ENCODE measurements at regions not wholly inside any gene's neighbourhood (a gene's known extent, or its start where the extent isn't known, plus 50 kb on each side); places are given as distances from the start of the nearest gene placed in this dataset.
"Not testable (repeated sequence)": the region's sequence is repeated elsewhere in the genome, so short reads cannot be mapped to it uniquely, and the experiment has no call there.

DNA sequence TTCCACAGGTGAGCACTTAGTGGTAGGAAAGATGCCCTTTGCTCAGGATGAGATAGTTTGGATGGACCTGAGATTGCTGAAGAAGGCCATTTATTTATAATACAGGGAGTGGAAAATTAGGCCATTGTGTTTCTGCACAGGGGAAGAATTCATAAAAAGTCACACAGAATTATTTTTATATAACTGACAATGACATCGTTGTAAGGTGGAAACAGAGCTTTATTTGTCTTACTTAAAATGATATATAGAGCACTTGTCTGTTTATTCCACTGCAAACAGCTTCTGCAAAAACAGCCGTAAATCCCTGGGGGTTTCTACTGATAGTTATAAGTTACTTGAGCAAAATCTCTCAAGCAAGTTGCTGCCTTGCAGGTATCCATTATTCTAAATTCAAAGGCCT, 158.1 kb upstream of the ZNF521 start:
- DNase-seq (ENCODE audit: insufficient read length) (no peak), FAIRE-seq (no peak)
- no peak for TF ChIP-seq TAF1 (IDR thresholded peaks at IDR 0.05; ENCODE audit: borderline replicate concordance, low read depth, low read length)
- TF ChIP-seq POLR2AphosphoS5 (IDR thresholded peaks at IDR 0.05; ENCODE audit: low read depth, low read length): no peak
- no peak for TF ChIP-seq POLR2A (IDR thresholded peaks at IDR 0.05; ENCODE audit: low read depth, low read length)

DNA sequence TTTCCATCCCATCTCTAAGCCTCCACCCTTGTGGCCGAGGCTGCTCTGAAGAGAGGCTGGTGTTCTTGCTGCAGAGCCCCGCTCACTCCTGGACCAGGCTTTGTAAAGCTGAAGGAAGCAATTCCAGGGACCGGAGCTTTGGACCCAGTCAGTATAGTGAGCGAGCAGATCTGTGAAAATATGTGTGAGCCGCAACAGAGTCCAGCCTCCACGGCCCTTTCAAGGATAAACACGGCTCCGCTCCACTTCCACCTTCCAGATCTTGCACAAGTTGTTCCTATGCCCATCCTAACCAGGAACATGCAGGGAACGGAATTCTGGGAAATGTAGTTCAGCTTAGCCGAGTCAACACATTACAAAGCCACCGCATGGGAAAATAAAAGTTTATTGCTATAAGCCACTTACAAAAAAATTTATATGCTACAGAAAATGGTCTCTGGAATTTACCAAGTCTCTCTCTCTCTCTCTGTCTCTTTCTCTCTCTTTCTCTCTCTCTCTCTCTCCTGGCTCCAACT, 151.7 kb upstream of the ZNF521 start:
- no peak for FAIRE-seq
- no peak for DNase-seq (ENCODE audit: insufficient read length)
- TF ChIP-seq POLR2AphosphoS5 (IDR thresholded peaks at IDR 0.05; ENCODE audit: low read depth, low read length) (no peak), POLR2A (IDR thresholded peaks at IDR 0.05; ENCODE audit: low read depth, low read length) (no peak), TAF1 (IDR thresholded peaks at IDR 0.05; ENCODE audit: borderline replicate concordance, low read depth, low read length) (no peak)

DNA sequence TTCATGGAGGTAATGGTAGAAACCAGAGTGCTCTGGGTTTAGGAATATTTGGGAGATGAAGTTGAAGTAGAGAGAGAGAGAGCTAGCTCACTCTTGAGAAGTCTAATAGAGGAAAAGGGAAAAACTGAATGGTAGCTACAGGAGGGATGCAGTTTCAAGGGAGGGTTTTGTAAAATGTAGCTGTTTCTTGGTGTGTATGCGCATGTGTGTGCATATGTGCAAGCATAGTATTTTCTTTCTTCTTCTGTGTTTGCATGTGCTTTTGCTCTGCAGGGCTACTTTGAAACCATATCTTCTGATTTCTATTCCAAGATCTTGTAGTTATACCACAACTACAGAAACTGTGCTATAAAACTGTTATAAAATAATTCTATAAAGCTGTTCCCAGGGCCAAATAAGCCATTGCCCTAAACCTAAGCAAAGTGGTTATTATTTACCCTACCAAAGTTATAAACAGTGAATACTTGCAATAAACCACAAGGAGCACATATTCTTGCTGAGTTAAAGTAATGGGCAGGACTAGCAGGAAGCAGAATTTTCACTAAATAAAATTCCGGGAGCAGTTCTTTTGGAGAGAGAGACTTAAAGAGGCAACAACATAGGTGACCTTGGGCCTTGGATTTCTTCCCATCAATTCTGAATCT, 145.3 kb upstream of the ZNF521 start:
- TF ChIP-seq POLR2A (IDR thresholded peaks at IDR 0.05; ENCODE audit: low read depth, low read length): no peak
- no peak for TF ChIP-seq TAF1 (IDR thresholded peaks at IDR 0.05; ENCODE audit: borderline replicate concordance, low read depth, low read length)
- no peak for TF ChIP-seq POLR2AphosphoS5 (IDR thresholded peaks at IDR 0.05; ENCODE audit: low read depth, low read length)
- no peak for FAIRE-seq
- DNase-seq (ENCODE audit: insufficient read length): no peak

DNA sequence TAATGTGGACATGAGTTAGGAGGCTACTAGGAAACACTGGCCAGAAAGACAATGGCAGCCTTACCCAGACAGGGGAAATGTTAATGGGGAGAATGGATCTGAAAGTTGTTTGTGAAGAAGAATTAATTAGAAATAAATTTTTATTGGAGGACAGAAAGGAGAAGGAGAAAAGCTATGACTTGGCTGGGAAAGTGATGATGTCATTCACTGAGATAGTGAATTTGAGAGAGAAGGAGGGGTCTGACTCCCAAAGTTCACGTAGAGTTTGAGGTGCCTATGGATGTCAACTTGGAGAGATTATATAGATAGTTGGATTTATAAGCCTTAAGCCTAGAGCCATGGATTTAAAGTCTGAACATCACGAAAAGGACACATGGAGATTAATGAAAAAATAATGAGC, 144.6 kb upstream of the ZNF521 start:
- FAIRE-seq (no peak), DNase-seq (ENCODE audit: insufficient read length) (no peak)
- no peak for TF ChIP-seq POLR2AphosphoS5 (IDR thresholded peaks at IDR 0.05; ENCODE audit: low read depth, low read length)
- no peak for TF ChIP-seq POLR2A (IDR thresholded peaks at IDR 0.05; ENCODE audit: low read depth, low read length)
- no peak for TF ChIP-seq TAF1 (IDR thresholded peaks at IDR 0.05; ENCODE audit: borderline replicate concordance, low read depth, low read length)

DNA sequence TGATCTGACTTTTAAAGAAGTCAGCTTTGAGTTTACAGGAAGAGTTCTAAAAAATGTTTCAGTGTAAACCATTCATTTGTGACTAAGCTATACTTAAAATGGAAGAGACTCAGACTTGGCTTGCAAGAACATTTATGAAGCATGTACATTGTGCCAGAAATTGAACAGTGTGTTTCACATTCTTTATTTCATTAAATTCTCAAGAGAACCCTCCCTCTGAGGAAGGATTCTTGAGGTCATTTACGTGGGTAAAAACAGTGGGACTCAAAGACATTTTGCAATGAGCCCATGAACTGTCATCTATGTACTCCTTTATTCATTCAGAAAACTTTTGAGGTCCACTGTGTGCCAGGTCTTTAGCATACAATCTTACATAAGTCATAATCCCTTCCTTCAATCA, 143.6 kb upstream of the ZNF521 start:
- no peak for TF ChIP-seq POLR2A (IDR thresholded peaks at IDR 0.05; ENCODE audit: low read depth, low read length)
- no peak for TF ChIP-seq POLR2AphosphoS5 (IDR thresholded peaks at IDR 0.05; ENCODE audit: low read depth, low read length)
- FAIRE-seq: no peak
- no peak for DNase-seq (ENCODE audit: insufficient read length)

DNA sequence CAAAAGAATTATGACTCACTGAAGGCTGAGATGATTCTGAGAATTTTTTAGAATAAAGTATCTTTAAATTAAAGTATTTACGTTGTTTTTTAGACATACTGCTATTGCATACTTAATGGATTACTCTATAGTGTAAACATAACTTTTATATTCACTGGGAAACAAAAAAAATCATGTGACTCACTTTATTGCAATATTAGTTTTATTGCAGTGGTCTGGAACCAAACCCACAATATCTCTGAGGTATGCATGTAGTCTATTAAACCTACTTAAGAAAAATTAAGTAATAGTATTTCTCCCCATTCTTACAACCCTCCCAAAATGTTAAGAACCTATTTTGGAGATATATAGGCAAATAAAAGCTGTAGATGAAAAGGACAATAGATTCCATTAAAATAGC, 142.9 kb upstream of the ZNF521 start:
- no peak for FAIRE-seq
- TF ChIP-seq POLR2AphosphoS5 (IDR thresholded peaks at IDR 0.05; ENCODE audit: low read depth, low read length): no peak
- no peak for TF ChIP-seq POLR2A (IDR thresholded peaks at IDR 0.05; ENCODE audit: low read depth, low read length)
- no peak for TF ChIP-seq TAF1 (IDR thresholded peaks at IDR 0.05; ENCODE audit: borderline replicate concordance, low read depth, low read length)

DNA sequence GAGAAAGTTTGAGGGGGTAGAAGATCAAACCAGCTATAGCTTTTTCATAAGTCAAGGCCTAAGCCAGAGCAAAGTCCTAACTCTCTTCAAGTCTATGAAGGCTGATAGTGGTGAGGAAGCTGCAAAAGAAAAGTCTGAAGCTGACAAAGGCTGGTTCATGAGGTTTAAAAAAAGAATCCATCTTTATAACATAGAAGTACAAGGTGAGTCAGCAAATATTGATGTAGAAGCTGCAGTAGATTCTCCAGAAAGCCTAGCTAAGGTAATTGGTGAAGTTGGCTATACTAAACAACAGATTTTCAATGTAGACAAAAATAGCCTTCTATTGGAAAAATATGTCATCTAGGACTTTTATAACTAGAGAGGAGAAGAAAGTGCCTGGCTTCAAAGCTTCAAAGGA, 141.4 kb upstream of the ZNF521 start:
- FAIRE-seq (no peak), DNase-seq (ENCODE audit: insufficient read length) (no peak)
- TF ChIP-seq TAF1 (IDR thresholded peaks at IDR 0.05; ENCODE audit: borderline replicate concordance, low read depth, low read length) (no peak), POLR2AphosphoS5 (IDR thresholded peaks at IDR 0.05; ENCODE audit: low read depth, low read length) (no peak), POLR2A (IDR thresholded peaks at IDR 0.05; ENCODE audit: low read depth, low read length) (no peak)

More for the DNA sequence above, 142.9 kb upstream of the ZNF521 start:
- DNase-seq (ENCODE audit: insufficient read length): no peak

DNA sequence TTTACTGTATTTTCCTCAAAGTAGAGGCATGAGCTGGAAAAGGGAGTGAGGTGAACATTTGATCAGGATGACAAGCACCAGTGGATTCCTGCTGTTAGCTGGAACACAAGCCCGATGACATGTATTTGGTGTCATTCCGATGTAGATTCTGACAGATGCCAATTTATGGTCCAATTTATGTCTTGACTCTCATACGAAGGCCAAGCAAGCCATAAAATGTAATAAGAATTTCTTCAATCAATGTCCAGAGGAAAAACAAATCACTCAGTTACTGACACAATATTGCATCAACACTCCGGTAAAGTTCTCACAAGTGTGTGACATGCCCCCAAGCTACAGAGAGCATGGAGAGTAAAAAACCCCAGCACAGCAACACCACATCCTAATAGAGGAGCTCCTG, 138.3 kb upstream of the ZNF521 start:
- no peak for TF ChIP-seq POLR2A (IDR thresholded peaks at IDR 0.05; ENCODE audit: low read depth, low read length)
- TF ChIP-seq TAF1 (IDR thresholded peaks at IDR 0.05; ENCODE audit: borderline replicate concordance, low read depth, low read length): no peak
- no peak for TF ChIP-seq POLR2AphosphoS5 (IDR thresholded peaks at IDR 0.05; ENCODE audit: low read depth, low read length)
- DNase-seq (ENCODE audit: insufficient read length) (no peak), FAIRE-seq (no peak)

DNA sequence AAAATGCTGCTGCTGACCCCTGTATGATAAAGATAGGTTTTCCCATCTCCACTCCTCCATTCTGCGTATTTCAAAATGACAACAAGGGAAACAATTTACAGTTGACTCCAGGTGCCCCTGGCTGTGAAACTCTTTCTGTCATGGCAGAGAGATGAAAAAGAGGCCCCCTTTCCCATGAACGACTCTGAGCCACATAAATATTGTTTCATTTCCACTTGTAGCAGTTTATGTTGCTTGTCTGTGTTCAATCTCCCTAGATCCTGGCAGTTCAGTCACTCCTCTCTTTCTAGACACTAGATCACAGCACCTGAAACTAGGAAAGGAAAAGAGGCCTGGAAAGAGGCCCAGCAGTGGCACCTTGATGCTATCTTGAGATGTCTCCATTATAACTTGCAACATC, 121.0 kb upstream of the ZNF521 start:
- FAIRE-seq: no peak
- DNase-seq (ENCODE audit: insufficient read length): no peak
- TF ChIP-seq POLR2A (IDR thresholded peaks at IDR 0.05; ENCODE audit: low read depth, low read length) (no peak), TAF1 (IDR thresholded peaks at IDR 0.05; ENCODE audit: borderline replicate concordance, low read depth, low read length) (no peak), POLR2AphosphoS5 (IDR thresholded peaks at IDR 0.05; ENCODE audit: low read depth, low read length) (no peak)

DNA sequence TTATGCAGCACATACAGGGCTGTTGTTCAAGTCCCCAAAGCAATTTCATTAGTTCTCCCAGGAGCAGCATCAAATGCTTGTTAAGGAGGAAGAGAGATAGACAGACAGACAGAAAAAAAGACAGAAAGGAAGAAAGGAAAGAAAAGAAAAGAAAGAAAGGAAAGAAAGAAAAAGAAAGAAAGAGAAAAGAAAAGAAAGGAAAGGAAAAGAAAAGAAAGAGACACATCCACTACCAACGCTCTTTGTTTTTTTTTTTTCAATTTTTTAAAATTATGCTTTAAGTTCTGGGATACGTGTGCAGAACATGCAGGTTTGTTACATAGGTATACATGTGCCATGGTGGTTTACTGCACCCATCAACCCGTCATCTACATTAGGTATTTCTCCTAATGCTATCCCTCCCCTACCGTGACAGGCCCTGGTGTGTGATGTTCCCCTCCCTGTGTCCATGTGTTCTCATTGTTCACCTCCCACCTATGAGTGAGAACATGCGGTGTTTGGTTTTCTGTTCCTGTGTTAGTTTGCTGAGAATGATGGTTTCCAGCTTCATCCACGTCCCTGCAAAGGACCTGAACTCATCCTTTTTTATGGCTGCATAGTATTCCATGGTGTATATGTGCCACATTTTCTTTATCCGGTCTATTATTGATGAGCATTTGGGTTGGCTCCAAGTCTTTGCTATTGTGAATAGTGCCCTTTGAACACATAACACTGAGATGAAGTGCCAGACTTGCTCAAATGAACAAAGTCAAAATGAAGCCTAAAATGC, 119.0 kb upstream of the ZNF521 start:
- FAIRE-seq; DNase-seq (ENCODE audit: insufficient read length): not testable (repeated sequence)

DNA sequence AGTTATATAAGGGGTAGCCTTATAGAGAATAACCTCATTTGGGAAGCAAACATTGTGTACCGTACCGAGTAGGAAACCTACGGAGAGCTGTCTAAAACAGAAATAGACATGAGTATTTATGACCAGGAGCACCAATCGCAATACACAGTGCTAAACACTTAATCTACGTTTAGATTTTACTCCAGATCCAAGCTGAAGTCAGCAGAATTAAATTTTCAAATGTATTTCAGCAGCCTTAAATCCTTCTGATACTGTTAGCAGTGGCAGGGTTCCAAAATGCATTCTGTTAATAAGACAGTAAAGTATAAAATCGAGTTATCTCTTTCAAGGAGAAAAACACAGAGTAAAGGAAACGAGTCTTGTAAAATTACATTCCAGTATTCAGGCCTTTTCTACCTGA, 118.1 kb upstream of the ZNF521 start:
- FAIRE-seq: no peak
- no peak for DNase-seq (ENCODE audit: insufficient read length)
- TF ChIP-seq POLR2A (IDR thresholded peaks at IDR 0.05; ENCODE audit: low read depth, low read length) (no peak), POLR2AphosphoS5 (IDR thresholded peaks at IDR 0.05; ENCODE audit: low read depth, low read length) (no peak), TAF1 (IDR thresholded peaks at IDR 0.05; ENCODE audit: borderline replicate concordance, low read depth, low read length) (no peak)

DNA sequence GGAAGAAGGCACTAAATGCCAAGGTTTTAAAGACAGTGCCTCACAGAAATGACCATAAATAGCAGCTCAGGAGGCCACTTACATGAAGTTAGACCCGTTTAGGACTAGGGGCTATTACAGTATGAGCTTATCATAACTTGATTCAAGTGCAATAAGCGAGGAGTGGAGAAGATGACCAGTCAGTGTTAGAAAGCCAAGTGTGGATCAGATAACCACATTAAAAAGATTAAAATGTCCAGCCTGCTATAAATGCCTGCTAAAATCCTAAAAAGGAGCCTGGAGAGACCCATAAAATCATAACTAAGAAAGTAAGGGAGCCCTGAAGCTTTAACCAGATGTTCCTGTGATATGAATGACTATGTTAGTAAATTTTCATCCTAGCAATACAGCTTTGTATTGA, 117.5 kb upstream of the ZNF521 start:
- no peak for FAIRE-seq
- no peak for DNase-seq (ENCODE audit: insufficient read length)
- TF ChIP-seq POLR2A (IDR thresholded peaks at IDR 0.05; ENCODE audit: low read depth, low read length) (no peak), POLR2AphosphoS5 (IDR thresholded peaks at IDR 0.05; ENCODE audit: low read depth, low read length) (no peak), TAF1 (IDR thresholded peaks at IDR 0.05; ENCODE audit: borderline replicate concordance, low read depth, low read length) (no peak)

Data from GM12892 (cell line).